HG03139 (cell line): ENCODE measurements at regions not wholly inside any gene's neighbourhood (a gene's known extent, or its start where the extent isn't known, plus 50 kb on each side); places are given as distances from the start of the nearest gene placed in this dataset.
"Not testable (repeated sequence)": the region's sequence is repeated elsewhere in the genome, so short reads cannot be mapped to it uniquely, and the experiment has no call there.

ENCODE experiments used
- ATAC-seq: cut with Tn5 transposase; IDR thresholded peaks from one replicate; pipeline ENCODE4 v1.9.1; 2021; ENCODE audit not compliant: unreplicated experiment

DNA sequence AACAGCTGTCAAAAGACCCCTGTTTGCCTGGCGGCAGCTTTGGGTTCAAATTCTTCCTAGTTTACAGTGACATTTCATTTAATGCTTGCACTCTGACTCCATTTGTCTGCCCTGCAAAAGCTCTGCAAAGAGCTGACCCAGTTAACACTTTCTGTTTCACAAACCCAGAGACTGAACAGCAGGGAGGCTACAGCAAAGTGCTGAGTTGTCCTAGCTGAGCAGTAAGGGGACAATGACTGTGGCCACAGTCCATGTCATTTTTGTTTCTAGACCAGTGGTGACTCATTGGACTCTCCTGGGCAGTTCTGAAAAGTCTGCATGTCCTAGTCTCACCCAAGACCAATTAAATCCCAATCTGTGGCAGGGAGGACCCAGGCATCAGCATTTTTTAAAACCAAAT is 994.8 kb upstream of the WWC1 start:
- ATAC-seq, result no peak

DNA sequence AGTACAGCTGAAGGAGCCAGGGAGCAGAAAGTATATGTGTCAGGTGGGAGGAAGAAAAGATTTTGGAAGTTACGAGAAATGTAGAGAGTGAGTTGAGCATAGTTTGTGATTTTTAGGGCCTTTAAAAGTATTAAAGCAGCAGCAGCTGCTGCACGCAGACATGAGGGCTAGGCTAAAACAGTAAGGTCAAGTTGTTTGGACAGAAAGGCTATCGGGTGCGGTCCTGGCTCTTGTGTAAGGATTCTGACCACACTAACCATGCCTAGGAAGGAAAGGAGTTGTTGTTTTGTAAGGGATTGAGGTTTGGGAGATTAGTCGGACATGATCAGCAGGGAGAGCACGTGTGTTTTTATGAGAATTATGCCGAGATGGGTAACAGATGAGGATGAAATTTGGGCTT is 991.6 kb upstream of the WWC1 start:
- ATAC-seq, result not testable (repeated sequence)

DNA sequence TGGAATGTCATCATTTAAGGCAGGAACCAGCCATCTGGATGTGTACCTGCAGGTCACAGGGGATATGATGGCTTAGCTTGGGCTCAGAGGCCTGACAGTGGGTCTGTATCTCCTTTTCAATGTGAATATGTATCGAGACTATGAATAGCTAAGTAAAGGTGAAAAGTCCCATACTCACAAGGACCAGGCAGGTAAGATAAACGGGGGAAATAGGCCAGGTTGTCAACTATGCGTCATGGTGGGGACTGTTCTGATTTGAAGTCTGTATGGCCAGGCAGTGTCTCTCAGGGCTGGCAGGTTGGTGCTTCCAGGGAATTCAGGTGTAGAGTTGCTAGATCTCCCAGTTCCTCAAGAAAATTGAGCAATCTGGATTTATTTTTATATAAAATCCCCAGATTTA is 987.9 kb upstream of the WWC1 start:
- no peak for ATAC-seq

DNA sequence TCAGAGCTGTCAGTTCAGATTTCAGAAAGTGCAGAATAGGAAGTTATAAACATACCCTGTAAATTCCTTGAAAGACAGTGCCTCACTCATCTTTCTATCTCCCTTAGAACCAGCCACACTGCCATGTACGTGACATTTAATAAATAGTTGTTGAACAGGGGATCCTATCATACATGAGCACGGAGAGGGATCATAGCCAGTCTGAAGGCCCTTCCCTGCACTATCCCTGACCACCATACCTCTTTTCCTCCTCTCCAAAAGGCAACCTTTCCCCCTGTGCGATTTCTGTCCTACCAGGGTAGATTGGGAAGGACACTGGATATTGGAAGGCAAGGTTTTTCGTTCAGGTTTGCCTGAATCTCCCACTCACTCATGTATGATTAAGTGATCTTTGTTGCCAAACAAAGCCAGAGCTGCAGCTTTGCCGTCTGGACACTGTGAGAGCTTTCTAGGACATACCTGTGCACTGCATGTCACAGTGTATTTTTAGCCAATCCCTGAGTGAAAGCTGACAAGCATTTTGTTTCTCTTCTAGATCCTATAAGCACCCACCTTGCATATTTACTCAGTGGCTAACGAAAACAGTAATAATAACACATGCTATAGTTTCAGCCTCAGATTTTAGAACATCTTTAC is 986.5 kb upstream of the WWC1 start:
- ATAC-seq, result no peak

DNA sequence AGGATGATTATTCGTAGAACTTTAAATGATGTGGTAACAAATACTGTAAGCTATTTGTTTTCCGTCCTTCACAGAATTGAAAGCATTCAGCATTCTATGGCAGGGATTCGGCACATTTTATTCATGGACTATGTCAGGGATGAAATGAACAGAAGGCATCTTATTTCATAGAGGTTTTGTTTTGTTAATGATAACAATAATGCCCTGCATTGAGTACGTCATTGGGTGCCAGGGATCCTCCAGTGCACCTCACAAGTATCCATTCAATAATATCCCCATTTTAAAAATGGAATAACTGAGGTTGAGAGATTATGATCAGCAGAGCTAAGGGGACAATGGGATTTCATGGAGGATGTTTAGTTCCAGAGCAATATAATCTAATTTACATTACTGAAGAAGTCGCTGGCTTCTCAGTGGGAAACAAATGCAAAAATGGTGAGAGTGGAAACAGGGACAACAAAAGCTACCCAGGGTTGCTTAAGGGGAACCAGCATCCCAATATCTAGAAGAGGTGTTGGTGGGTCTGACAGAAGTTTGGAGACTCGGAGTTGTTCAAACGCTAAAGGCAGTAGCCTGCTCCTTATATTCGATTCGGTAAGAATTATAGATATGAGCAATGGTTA is 985.7 kb upstream of the WWC1 start:
- ATAC-seq, result no peak

DNA sequence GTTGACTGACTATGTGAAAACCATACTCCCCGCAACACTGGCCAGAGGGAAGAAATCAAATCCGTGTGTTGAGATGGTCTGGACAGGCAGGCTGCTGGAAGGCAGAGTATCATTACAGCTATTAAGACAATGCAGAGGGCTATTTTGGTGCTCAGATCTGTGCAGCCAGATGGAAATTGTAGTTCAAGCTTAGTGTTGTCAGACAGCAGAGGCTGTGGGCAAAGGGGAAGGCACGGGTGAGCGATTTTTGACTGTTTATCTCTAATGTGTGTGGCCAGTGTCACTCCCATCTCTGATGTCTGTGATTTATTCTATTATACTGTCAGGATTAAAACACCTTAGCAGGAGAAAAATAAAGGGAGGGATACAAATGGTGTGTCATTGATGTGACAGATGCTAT is 984.4 kb upstream of the WWC1 start:
- ATAC-seq, result no peak

DNA sequence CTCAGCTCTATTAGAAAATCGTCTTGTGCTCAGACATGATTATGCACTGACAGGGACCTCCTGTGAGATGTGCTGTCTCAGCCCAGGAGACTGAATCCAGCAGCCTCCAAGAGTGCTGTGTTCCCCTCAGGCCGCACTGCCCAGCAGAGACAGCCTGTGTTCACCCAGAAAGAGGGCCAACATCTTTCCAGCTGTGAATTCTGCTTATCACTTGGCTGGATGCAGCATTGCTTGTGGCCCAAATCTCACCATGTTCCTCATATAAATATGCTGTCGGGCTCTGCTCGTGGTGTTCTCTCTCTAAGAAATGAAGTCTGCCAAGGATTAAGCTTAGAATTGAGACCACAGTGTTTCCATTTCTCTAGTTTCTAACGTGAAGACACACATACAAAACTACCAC is 983.0 kb upstream of the WWC1 start:
- ATAC-seq, result no peak

DNA sequence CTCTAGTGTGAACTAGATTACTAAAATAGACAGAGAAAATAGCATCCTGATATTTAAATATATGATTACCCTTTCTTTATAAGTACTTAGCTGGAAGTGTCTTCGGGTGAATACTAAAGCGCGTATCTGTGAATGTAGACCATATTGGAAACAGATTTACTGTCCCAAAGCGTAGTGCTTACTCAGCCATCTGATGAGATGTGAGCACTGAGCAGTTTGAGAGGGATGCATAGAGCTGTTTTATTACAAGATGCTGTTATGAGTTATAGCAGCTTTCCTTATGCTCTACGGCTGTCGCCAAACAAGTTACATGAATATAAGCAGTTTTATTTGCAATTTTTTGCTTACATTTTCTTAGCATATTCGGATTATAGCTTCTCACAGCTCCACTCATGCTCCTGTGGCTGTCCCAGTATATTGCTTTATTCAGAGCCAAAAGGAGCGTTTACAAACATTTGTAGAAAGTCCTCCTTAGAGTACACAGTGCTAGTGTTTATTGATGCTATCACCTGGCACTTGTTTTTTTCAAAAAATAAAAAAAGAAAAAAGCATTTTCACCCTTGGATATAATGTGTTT is 981.4 kb upstream of the WWC1 start:
- ATAC-seq, result no peak

DNA sequence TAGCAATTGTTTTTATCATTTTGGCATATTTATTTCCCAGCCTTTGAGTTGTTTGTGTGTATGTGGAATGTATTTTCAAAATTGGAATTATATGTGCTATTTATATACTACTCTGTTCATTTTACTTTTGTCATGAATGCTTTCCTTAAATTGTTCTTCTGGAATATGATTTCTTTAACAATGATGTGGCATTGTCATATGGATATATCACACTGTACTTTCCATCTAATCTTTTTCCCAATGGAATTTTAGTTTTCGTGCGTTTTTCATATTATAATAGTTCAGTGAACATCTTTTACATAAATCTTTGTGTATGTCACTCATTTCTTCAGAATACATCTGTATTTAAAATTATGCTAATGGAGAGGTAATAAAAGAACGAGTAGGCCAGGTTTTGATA is 980.1 kb upstream of the WWC1 start:
- no peak for ATAC-seq

DNA sequence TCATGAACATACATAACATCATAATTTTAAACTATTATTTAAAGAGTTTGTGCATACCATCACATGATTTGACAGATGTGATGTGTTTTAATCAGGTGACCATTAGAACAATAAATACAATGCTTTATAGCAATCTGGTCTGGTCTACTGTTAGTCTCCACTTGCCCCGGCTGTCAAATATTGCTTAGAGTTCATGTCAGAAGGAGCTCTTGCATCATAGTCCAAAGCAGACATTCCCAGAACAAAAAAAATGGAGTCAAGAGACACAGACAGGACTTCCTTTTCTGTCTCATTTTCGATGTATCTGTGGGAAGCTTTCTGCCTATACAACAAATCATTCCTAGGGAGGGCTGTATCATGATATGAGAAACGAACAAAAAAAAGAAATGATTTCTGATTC is 979.2 kb upstream of the WWC1 start:
- ATAC-seq, result no peak

DNA sequence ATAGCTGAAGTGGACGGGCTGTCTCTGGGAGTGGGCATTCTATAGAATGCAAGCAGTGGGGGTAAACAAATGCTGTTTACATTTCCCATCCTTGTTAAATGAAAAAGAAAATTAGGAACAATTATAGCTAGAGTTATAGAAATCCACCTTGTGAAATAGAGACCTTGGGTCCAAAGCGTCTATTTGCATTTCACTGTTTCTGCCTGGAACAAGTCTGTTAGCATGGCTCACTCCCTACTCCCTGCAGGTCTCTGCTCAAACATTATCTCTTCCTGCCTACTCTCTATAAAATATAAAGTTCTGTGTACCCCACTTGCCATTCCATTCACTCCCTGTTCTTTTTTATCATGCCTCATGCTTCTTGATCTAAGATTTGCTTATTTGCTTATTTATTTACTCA is 975.7 kb upstream of the WWC1 start:
- ATAC-seq, result no peak

DNA sequence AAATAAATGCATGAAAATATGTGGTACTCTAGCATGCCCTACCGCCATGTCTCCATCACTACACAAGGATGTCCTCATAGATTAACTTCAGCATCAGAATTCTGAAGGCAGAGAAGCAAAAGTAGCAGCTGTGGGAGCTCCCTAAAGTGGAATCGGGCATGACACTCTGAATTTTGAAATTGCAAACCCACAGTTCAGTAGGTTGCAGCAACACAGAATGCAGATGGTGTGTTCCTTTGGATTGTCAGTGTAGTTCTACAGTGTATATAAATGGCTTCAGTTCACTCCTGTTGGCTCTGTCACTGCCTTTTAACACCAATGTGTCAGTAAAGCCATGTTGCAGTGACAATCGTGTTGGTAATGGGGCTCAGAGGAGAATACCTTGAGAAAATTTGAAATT is 973.6 kb upstream of the WWC1 start:
- no peak for ATAC-seq

DNA sequence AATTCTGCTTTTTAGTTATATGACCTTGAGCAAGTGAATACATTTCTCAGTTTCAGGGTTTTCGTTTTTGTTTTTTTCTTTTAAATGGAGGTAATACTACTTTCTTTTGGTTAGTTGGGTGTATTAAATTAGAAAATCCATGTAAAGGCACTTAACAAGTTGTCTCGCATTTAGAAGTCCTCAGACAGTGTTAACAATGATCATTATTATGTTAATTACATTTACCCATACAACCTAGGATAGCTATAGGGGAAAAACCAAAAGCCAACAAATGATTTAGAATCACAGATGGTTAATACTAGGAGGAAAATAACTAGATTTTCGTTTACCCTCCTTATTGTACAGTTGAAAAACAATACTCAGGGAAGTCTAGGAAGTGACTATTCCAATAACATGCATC is 972.2 kb upstream of the WWC1 start:
- ATAC-seq, result no peak

DNA sequence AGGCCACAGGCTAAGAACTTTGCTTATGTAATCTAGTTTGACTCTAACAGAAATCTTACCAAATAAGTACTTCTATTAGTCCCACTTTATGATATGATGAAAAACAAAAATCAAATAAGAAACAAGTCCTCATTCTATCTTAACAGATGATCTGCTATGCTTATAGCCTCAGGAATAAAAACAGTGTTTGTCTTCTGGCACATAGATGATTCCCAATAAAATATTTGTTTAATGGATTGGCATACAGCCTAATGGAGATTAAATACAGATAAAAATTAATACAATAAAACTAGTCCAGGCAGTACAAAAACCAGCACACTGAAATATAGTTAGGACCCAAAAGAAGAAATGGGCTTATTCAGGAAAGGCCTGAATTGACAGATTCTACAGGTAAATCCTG is 971.4 kb upstream of the WWC1 start:
- ATAC-seq, result no peak

DNA sequence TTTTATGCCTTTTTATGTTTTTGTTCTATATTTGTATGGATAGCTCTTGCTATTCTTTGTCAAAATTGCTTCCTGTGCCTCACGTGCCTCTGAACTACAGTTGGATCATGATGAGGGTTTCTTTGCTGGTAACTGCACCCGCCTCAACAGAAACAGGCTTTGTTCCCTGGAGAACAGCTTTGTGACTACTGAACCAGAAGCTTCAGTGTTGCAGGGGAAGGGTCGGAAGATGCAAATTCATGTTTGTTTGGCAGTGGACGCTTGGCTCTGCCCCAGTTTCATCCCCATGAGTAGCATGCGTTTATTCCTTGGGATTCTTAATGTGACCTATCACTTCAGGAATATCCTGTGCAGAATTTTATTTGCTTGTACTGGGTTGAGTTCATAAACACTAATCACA is 959.1 kb upstream of the WWC1 start:
- no peak for ATAC-seq

DNA sequence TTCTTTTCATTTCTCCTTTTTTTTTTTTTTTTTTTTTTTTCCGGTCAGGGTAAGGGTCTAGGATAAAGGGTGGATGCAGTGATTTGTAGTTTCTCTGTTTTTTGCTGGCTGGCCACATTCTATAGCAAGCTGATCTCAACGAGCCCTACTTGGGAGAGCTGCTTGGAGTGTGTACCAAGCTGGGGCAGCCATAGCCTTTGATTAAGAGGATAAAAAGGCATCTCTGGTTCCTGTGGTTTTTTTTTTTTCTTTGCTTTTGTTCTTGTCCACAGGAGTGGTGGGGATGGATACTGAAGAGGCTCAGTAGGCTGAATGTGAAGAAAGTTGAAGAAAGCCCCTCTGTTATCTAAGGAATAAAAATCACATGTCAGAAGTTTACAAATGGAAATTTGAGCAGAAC is 955.3 kb upstream of the WWC1 start:
- no peak for ATAC-seq

DNA sequence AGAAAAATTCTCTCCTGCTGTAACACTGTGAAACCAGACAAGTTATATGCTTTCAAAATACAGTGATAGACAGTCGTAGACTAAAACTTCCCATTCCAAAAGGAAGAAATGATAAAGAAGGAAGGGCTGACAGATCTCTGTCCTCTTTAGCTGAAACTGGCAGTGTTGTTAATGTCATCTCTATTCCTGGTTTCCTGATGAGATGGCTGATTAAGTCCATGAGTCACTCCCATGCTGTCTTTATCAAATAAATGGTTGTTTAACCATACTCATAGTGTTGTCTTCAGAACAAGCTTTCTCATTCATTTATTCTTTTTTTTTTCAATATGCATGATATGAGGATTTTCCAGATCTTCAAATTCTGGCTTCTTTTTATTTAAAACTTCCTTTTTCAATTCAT is 952.2 kb upstream of the WWC1 start:
- no peak for ATAC-seq

DNA sequence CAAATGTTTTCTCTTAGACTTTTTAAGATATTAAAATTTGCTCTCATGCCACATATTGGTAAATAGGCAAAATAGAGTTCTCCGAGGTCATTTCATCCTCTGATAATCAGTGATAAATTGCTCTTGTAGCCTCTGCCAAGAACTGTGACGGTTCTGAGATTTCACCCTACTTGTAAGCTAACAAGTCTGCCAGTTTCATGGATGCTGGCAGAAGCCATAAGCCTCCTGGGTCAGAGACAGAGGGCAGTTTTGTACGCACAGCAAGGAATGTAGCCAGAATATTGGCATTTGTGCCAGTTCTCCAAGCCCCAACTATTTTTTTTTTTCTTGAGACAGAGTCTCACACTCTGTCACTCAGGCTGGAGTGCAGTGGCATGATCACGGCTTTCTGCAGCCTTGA is 945.0 kb upstream of the WWC1 start:
- no peak for ATAC-seq

DNA sequence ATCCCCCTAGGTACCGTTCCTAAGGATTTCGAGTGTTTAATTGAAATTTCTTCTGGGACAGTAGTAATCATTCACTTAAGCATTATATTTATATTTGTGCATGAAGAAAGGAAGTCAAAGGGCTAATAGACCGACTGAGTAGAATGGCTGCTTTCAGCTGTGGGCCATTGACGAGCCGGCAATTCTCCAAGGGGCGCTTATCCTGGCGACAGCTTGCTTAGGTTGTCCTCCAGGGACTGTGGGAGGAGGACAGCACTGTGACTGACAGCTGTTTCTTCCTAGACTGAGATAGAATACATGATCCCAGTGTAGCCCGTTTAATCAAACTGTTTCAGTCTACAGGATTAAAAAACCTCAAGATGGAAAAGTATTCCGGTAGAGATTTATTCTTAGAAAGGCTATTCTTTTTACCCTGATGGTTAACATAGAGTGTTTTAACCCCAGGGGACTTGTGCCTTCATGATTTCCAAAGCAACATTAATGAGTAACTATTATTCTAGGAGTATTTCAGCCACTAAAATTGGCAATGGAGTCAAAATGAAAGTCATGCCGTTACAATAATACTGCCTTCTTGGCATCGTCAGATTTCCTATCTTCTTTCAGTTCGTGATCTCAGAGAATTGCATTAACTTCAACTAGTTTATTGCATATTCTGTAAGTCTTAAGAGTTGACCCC is 943.1 kb upstream of the WWC1 start:
- ATAC-seq, result no peak

DNA sequence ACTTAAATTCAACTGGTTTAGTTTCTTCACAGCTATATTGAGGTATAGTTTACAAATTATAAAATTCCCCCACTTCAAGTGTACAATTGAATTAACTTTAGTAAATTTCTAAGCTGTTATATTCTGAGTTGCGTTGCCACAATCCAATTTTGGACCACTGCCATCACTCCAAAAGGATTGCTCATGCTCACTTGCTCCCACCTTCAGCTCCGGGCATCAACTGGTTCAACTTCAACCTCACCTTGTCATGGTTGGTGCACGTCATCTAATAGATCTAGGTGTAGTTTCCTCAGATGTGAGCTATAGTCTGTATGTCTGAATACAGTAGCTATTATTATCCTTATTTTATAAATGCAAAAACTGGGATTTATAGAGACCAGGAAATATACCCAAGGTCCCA is 942.5 kb upstream of the WWC1 start:
- ATAC-seq, result no peak

DNA sequence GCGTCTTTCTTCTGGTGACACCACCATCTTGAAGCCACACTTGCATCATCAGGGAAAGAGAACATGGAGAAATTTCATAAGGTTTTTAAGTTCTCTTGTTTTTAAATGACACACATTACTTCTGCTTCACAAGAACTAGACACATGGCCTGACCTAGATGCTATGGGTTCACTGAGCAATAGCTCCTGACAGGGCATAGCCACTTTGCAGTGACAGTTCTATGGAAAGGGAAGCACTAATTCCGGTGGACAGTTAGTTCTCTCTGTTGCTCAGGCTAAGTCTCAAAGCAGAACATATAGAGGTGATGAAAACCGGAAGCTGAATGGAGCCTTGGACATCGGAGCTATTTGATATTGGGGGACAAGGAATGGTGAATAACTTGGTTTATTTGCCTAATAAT is 940.1 kb upstream of the WWC1 start:
- no peak for ATAC-seq

DNA sequence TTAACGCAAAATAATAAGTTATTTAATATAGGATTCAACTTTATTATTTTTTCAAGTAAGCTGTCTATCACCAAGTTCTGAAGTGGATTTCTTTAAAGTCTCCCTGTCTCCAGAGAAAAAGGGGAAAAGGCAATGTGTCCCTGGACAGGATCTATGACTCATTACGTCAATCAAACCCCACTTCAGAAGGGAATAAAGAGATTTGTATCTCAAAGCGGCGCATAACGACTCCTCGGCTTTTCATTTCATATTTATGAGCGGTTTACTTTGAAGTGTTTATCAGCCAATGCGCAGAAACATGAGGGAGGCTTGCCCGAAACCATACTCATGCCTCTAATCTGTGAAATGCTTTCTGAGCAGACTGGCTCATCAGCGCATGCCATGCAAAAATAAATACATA is 938.6 kb upstream of the WWC1 start:
- no peak for ATAC-seq
